HG02571 (cell line): ENCODE measurements at regions not wholly inside any gene's neighbourhood (a gene's known extent, or its start where the extent isn't known, plus 50 kb on each side); places are given as distances from the start of the nearest gene placed in this dataset.
"Not testable (repeated sequence)": the region's sequence is repeated elsewhere in the genome, so short reads cannot be mapped to it uniquely, and the experiment has no call there.

ENCODE experiments used
- ATAC-seq: cut with Tn5 transposase; IDR thresholded peaks from one replicate; pipeline ENCODE4 v1.9.1; 2021; ENCODE audit warnings: mild to moderate bottlenecking, moderate library complexity; ENCODE audit not compliant: unreplicated experiment

DNA sequence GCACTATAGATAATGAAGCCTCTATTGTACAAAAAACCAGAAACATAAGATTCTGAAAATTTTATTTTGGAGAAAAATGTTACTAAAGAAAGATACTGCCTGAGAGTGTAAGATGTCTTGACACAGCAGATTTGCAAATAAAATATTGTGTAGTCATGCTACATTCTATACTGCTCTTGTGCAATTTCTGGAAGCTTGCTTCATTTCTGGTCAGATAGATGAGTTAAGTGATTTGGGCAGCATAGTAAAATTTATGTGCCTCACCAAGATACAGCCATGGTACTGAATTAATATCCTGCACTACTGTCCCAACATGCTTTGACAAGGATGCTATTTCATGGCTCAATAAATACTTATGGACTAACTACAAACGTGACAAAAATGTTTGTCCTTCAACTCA lies 55.1 kb upstream of the STARD13 start:
- no peak for ATAC-seq

DNA sequence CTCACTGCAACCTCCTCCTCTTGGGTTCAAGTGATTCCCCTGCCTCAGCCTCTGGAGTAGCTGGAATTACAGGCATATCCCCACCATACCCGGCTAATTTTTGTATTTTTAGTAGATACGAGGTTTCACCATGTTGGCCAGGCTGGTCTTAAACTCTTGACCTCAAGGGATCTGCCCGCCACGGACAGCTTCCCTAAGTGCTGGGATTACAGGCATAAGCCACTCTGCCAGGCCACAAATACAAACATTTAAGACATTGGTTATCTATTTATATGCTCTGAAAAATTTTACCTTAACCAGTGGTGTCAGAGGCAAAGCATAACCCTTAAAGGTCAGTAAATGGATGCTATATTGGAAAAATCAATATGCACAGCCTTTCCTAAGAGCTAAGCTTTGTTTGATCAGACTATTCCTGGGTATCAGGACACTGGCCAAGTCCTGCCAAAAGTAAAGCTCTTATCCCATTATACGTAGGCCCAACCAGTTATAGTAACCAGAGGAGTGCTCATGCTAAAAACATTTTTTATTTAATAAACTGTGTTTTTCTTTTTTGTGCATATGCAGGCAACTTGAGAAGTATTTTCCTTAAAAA lies 56.4 kb upstream of the STARD13 start:
- no peak for ATAC-seq

DNA sequence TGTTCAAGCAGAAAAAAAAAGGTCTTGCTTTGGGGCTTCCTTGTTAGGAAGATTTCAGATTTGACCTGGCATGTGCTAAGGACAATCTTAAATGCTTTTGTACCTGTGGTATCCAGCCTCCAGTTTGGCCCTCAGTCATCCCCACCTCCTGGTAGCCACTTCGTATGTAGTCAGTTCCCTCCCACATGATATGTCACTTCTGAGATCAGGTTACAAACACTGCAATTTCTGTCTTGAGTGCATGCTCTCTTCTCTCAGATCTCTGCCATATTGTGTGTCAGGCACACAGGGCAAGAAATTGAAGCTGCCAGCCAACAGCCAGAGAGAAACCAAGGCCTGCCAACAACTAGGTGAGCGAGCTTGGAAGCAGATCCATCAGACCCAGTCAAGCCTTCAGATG lies 60.3 kb upstream of the STARD13 start:
- no peak for ATAC-seq

DNA sequence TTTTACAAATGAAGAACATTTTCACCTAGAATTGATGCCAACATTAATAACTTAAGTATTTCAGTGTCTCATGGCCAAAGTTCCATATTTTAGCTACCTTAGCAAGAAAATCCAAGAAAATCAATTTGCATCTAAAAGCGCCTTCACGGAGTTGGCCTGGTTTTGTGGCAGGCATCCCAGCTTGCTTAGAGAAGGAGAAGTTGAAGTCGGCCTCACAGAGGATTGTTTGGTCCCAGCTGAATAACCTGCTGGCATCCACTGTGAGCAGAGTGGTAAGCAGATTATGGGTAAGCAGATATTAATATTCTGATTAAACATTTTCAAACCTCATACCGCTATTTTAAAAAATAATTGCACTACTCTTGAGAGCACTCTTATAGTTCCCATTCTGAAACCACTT lies 62.3 kb upstream of the STARD13 start:
- ATAC-seq, result no peak

DNA sequence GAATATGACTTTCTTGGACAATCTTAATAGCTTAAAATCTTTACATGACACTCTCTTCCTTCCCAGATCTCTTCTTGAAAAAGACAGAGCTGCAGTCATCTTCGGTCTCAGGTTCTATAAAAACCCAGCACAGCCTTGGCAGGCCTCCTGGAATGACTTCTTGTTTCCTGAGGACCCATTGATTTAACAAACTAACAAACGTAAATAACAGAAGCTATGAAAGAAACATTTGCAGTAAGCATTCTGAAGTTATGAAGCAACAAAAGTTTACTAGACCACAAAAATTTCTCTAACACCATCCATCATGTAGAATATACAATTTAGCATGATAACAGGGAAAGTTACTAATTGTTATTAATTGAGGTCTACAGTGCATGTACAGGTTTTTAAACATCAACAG lies 62.8 kb upstream of the STARD13 start:
- ATAC-seq, result no peak

DNA sequence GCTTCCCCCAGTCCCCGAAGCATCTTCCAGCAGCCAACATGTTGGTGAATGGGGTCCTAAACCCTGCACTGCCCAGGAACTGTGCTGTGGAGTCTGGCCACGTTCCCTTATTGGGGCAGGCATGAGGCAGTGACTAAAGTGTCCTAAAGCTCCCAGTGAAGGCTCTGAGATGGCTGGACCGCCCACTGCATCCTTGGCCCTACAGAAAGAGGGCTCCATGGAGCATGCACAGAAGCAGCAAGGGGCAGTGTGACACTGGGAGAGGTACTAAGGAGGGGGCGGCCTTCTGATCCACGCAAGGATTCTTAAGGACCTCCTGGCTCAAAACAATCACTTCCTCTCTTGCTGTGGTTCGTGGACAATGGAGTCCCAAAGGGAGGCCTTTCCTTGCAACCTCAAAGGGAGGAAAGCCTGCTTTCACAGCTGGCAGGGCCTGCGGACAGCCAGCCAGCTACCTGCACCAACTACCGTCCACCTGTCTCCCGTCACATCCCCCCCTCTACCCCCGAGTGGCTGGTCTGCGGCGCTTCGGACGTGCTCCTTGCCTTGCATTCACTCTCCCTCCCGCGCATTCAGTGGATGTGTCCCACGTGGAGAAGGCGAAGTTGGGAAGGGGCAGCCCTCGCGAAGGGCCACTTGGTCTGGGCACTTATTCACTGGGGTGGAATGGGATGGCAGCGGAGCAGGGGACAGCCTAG lies 63.9 kb upstream of the STARD13 start:
- no peak for ATAC-seq

DNA sequence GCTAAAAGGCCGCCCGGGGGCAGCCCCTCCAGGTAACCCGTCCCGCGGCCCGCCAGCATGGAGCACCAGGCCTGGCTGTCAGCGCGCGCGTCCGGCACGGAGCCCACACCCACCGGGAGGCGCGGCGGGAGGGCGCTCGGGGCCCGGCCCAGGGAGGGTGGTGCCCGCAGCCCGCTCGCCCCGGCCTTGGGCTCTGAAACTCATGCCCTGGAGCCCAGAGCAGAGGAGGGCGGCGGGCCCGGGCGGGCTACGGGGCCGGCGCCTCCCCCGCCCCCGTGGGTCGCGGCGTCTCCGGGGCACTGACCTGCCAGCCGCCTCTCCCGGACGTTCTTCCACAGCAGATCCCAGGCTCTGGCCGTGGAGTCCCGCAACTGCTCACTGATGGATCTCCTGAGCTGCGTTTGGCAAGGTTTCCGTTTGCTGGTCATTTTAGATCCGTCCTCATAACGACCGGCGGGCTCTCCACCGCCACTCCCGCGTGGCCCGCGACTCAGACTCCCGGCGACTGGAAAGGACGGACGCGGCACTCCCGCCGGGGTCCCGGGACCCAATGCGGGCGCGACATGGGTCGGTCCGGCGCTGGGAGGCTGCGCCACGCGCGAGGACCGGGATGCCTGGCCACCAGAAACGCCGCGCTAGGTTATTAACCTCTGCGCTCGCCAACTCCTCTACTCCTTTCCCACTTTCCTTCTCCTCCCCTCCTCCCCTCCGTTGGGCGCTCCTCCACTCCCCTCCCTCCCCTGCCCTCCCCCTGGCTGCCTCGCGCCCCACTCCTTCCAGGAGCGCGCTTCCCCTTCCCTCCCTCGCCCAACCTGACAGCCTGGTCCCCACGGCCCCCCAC lies 64.7 kb upstream of the STARD13 start:
- ATAC-seq, result no peak

DNA sequence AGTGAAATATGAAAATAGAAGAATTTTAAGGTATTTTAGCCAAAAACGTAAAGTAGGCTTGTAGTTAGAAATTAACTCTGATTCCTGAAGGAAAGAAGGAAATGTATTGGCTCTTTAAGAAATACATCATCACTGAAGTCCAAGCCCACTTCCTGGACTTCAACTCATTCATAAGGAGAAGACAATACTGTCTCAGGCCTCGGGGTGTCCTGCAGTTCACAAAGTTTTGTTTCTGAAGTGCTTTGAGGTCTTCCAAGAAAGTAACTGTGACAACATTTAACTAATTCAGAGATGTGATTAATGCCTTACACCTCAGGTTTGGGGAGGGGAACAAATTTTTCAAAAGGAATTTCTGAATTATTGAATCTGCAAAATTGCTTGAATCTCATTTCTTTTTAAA lies 65.8 kb upstream of the STARD13 start:
- no peak for ATAC-seq

DNA sequence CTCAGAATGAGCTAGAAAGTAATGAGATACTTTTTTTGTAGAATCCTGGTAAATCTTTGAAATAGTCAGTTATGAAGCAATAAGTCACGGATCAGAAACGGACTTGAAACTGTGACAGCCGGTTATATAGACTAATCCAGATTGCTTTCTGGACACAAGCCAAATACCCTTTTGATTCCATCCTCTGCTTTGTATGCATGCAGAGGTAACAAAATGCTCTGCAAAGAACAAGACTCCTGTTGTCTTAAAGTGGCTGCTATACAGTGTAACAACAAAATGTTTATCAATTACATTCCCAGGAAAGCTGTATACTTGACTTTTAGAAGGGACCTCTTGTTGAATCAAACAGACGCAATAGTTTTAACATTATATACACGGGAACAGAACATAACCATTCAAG lies 66.5 kb upstream of the STARD13 start:
- no peak for ATAC-seq

DNA sequence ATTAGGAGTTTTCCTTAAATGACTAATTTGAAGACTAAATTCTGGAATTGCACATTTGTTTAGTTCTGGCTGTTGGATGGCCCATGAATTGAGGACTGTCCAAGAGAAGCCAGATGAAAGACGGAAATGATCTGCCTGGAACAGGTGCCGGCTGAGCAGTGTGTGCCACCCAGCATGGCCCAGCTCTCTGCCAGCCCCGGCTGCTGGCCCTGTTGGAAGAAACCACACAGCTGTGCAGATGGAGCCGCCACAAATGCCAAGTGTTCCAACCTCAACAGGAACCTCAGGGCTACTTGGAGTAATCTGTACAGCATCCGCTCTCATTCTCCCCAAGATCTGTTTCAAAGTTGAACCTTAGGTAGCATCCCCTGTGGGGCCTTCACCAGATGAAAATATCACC lies 67.0 kb upstream of the STARD13 start:
- no peak for ATAC-seq

DNA sequence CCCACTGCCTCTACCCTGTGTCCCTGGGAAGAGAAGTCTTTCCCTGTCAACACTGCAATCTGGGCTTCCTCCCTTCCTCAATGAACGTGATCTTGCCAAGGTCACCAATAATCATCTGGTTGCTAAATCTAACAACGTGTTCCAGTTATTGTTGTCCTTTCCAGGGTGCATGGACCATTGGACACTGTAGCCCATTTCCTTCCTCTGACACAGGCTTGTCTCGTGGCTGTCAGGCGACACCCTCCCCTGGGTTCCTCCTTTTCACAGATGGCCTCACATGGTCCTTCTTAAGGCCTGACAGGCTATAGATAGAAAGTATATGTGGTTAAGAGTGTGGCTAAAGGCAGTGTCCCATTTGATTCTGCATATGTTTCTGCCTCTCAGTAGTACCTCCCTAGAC lies 67.7 kb upstream of the STARD13 start:
- no peak for ATAC-seq

DNA sequence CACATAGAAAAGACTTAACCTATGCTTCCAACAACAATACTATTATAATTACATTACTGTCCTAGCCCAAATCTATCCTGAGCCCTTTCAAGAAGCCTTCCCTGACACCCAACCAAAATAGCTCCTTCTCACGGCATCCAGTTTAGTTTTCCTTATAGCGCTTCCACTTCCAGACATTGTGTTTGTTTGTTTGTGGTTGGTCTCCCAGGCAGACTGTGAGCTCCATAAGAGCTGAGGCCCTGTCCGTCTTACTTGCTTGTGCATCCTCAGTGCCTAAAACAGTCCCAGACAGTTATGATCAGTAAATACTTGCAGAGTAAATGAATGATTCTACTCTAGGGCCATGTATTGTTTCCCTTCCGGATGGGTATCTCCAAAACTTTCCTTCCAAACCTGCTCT lies 68.1 kb upstream of the STARD13 start:
- no peak for ATAC-seq

DNA sequence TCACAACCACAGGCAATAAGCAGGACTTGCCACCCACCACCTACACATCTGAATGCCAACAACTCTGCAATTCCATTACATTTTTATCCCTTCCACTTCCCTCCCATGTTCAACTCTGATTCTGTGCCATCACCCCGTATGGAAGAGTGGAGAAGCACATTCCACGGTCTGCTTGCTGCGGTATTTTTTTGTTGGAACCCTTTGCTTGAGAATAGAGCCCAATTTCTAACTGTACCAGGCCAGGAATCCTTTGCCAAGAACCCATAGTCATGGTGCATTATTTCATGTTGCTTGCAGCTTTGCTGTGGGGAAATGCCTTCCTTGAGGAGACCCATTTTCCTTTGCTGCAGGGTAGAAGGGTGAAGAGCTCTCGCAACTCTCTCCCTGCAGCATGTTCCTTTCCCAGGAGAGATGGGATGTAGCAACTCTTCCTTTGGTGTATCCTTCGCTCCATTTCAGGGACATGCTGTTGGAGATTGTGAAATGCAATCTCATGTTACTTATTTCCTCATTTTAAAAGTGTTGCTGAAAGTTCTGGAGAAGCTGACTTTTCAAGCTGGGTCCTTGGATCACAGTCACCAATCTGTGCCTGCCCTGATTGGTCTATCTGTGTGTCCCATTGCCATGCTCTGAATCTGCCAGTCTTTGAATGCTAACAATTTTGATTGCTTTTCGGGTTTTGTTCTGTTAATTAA lies 69.8 kb upstream of the STARD13 start:
- no peak for ATAC-seq

DNA sequence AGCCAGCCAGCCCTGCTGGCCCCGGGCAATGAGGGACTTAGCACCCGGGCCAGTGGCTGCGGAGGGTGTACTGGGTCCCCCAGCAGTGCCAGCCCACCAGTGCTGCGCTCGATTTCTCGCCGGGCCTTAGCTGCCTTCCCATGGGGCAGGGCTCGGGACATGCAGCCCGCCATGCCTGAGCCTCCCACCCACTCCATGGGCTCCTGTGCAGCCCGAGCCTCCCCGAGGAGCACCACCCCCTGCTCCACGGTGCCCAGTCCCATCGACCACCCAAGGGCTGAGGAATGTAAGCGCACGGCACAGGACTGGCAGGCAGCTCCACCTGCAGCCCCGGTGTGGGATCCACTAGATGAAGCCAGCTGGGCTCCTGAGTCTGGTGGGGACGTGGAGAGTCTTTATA lies 72.5 kb upstream of the STARD13 start:
- ATAC-seq, result not testable (repeated sequence)

DNA sequence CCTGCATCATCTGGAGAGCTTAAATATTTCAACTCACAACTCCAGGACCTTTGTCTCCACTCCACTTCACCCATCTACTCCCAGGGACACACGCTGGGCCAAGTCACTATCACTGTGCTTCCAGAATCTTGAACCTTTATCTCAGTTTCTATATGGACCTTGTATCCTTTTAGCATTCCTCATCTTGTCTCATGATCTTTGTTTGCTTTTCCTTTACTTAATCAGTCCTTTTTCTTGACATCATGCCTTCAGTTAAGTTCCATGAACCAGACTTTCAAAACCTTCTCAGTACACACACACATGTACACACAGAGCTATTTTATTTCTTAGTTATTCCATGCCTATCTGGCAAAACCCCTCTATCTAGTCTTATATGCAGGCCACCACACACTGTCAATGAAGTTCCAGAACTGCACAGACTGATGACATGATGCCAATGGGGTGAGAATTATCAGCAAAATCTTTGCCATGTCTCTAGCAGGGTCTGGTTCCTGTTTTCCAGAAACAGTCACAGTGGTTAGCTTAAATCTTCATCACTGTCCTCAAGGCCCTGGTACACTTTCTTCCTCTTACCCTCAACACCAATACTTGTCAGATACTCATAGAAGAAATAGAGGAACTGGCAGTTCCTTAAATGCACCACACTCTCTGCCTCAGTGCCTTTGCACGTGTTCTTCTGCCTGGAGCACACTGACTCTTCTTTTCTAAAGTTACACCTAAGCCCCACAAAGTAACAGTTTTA lies 77.6 kb upstream of the STARD13 start:
- ATAC-seq, result no peak

DNA sequence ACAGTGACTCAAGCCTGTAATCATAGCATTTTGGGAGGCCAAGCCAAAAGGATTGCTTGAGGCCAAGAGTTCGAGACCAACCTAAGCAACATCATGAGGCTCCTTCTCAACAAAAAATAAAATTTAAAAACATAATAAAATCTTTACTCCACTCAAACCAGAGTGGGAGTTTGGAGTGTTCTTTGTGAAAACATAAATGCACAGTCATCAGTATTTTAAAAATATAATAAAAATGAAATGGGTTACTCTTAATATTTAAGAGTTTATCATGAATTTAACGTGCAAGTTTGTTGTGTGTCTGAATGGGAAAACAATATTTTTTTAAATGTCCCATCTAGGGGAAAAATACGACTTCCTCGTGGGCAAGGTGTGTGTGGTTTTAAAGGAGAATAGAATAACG lies 78.6 kb upstream of the STARD13 start:
- ATAC-seq, result no peak

DNA sequence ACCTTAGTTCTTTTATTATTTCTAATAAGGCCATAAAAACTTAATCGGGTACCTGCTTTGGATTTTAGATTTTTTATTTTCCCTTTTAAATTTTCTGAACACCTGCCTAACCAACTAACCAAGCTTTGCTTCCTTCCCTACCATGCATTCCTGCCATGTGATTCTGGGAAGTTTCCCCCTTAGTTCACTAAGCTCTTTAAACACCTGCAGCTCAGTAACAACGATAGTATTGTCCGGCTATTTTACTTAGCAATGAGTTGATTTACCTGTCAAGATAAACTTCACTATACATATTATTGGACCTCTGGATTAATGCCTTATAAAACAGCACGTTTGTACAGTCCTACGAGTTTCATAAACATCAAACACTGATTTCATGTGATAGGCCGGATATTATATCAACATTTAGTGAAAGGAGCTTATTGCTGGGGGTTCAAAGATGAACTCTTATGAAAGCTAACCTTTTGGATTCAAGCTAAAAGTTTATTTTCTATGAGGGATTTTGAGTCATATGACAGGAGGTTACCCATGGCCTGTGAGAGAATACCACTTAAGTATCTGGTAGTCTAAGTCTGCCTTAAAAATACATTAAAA lies 81.0 kb upstream of the STARD13 start:
- no peak for ATAC-seq

DNA sequence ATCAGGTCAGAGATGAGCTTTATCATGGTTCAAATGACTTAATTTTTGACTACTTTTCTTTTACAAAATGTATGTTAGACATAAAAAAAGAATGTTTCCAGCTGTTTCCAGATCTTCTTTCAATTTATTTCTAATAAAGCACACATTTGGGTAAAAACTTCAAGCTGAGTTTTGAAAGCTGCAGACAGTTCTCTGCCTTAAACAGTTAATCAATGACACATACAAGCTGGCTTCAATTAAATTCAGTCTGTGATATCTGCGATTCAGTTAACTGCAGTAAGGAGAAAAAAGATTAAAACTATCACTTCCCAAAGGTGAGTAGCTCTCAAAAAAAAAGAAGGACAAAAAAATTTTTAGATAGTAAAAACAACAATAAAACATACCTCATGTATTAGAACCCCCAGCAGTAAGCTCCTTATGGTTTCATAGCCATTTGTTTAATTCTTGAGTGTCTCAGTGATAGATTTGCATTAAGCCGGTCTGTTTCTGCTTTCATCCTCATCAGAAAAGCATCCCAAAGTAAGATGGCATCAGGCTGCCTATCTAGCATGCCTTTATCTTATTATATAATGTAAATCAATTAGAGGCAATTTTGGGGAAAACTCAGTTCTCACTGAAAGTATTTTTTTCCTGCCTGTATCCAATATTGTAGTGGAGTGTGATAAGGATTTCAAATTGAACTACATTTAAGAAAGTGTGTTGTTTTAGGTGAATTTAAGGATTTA lies 81.8 kb upstream of the STARD13 start:
- ATAC-seq, result no peak

DNA sequence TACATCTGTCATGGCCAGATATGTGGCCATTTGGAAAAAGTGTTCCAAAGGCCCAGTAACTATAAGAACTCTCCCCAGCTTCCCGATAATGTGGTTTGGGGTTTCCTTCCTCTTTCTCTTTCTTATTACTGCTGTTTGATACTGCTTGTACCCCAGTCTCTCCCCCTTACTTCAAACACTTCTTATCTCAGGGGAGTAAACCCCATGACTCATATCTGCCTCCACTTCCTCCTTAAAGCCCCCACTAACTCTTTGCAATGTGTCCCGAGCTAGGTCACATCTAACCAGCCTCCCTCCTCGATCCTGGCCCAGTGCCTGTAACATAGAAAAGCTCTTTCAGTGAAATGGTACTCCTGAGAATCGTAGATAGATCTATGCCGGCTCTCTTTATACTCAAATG lies 82.4 kb upstream of the STARD13 start:
- ATAC-seq, result no peak

DNA sequence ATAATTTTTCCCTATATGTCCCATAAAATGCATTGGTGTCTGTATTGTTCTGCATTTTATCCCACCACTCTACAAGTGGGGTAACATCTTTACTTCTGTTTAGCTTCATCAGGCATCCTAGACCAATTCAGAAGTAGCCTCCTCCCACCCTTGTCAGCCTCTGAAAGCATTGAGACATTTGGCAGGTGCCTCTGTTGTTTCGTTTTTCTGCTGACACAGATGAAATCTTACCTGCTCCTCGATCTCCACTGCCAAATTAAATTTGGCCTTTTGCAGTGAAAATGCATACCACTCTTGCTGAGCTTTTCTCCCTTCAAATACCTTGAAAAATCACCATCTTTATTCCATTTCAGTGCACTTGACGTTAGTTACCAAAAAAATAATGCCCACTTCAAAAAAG lies 83.5 kb upstream of the STARD13 start:
- ATAC-seq, result no peak
